Smooth muscle cell (in vitro differentiated cells): ENCODE measurements at regions not wholly inside any gene's neighbourhood (a gene's known extent, or its start where the extent isn't known, plus 50 kb on each side); places are given as distances from the start of the nearest gene placed in this dataset.
A peak's percentile ranks its signal among the peaks of the same experiment; 100 is the strongest.

Experiments used
- DNase-seq: peaks from one replicate; lab custom pipeline; 2025; ENCODE audit not compliant: unreplicated experiment; lab: John Stamatoyannopoulos, UW
- H2AFZ ChIP-seq: fragments of 200-600 bp; sonication (generic); 2 replicates; pipeline ENCODE4 v1.6.0; 2016; ENCODE audit warnings: antibody characterized with exemption, low read depth, mild to moderate bottlenecking
- H3F3A ChIP-seq: fragments of 200-600 bp; sonication (generic); 2 replicates; pipeline ENCODE4 v1.6.0; 2017; ENCODE audit warnings: antibody characterized with exemption, low read depth
- H3K27ac ChIP-seq: fragments of 200-600 bp; sonication (generic); 2 replicates; pipeline ENCODE4 v1.5.1; 2016; ENCODE audit warnings: low read depth, mild to moderate bottlenecking
- H3K27me3 ChIP-seq: fragments of 200-600 bp; sonication (generic); 2 replicates; pipeline ENCODE4 v1.6.1; 2016; ENCODE audit warnings: low read depth, mild to moderate bottlenecking
- H3K36me3 ChIP-seq: fragments of 200-600 bp; sonication (generic); 2 replicates; pipeline ENCODE4 v1.5.1; 2016; ENCODE audit warnings: low read depth
- H3K4me1 ChIP-seq: fragments of 200-600 bp; sonication (generic); 2 replicates; pipeline ENCODE4 v1.5.1; 2016; ENCODE audit warnings: low read depth
- H3K4me2 ChIP-seq: fragments of 200-600 bp; sonication (generic); 2 replicates; pipeline ENCODE4 v1.6.0; 2016; ENCODE audit warnings: mild to moderate bottlenecking
- H3K4me3 ChIP-seq: fragments of 200-600 bp; sonication (generic); 2 replicates; pipeline ENCODE4 v1.5.1; 2016; ENCODE audit warnings: mild to moderate bottlenecking
- H3K79me2 ChIP-seq: fragments of 200-600 bp; sonication (generic); 2 replicates; pipeline ENCODE4 v1.6.0; 2016; ENCODE audit warnings: low read depth, mild to moderate bottlenecking
- H3K9ac ChIP-seq: fragments of 200-600 bp; sonication (generic); 2 replicates; pipeline ENCODE4 v1.6.0; 2016; ENCODE audit warnings: low read depth
- H3K9me3 ChIP-seq: fragments of 200-600 bp; sonication (generic); replicated peaks from 2 replicates; pipeline ENCODE4 v1.5.1; 2016; ENCODE audit warnings: low read depth
- H4K20me1 ChIP-seq: fragments of 200-600 bp; sonication (generic); 2 replicates; pipeline ENCODE4 v1.6.0; 2016; ENCODE audit warnings: low read depth
- WGBS: methylation state at CpG from one replicate; pipeline ENCODE4 v1.1.7; 2016; ENCODE audit warnings: low lambda C conversion rate; 5-methylcytosine and 5-hydroxymethylcytosine counted together
- TF ChIP-seq, protein P1 (sequence below): fragments of 200-600 bp; sonication (generic); IDR thresholded peaks from 2 replicates; pipeline ENCODE4 v1.5.1; 2017; ENCODE audit warnings: borderline replicate concordance, mild to moderate bottlenecking, antibody characterized with exemption; ENCODE audit not compliant: insufficient read depth, poor library complexity, severe bottlenecking

DNA sequence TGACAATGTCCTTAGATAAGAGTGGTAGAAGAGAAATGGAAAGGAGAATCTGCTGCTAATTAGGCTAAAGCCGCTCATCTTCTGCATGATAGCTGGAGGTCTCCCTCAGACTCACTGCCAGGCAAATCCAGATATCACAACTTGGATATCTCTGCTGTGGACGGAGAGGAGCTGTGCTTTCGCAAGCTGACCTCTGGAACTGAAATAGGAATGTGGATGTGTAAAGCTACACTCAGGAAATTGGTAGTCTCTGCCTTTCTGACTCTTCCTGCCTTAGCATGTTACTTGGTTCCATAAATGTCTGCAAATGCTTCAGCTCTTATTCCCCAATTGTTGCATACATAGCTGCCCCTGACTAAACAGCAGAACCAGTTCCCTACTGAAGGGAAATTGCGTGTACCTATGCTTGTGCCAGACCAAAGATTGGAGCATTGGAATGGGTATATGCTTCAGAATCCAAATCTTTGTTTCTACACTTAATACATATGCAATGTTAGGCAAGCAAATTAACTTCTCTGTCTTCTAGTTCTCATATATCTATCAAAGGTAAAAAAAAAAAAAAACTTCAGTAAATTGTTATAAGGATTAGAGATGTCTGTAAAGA lies 74.7 kb upstream of the ROBO2 start:
- Histone ChIP-seq H2AFZ (peak overlapping the region; percentile 26), H4K20me1 (no peaks in the 10 kb centered on the region), H3K4me3 (no peak overlapping the region), H3K27me3 (no peaks in the 10 kb centered on the region), H3K9ac (no peak overlapping the region), H3K36me3 (no peaks in the 10 kb centered on the region), H3K9me3 (no peaks in the 10 kb centered on the region), H3K4me1 (peaks cover 14% of the 10 kb centered on the region), H3K79me2 (no peaks in the 10 kb centered on the region), H3K4me2 (peak overlapping the region; percentile 50), H3F3A (peaks cover 8% of the 10 kb centered on the region), H3K27ac (no peak overlapping the region)
- WGBS, result 34% methylated on average over 4 of the region's 4 CpGs
- DNase-seq, result no peak
- TF ChIP-seq, protein P1, sequence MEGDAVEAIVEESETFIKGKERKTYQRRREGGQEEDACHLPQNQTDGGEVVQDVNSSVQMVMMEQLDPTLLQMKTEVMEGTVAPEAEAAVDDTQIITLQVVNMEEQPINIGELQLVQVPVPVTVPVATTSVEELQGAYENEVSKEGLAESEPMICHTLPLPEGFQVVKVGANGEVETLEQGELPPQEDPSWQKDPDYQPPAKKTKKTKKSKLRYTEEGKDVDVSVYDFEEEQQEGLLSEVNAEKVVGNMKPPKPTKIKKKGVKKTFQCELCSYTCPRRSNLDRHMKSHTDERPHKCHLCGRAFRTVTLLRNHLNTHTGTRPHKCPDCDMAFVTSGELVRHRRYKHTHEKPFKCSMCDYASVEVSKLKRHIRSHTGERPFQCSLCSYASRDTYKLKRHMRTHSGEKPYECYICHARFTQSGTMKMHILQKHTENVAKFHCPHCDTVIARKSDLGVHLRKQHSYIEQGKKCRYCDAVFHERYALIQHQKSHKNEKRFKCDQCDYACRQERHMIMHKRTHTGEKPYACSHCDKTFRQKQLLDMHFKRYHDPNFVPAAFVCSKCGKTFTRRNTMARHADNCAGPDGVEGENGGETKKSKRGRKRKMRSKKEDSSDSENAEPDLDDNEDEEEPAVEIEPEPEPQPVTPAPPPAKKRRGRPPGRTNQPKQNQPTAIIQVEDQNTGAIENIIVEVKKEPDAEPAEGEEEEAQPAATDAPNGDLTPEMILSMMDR, result no peak

DNA sequence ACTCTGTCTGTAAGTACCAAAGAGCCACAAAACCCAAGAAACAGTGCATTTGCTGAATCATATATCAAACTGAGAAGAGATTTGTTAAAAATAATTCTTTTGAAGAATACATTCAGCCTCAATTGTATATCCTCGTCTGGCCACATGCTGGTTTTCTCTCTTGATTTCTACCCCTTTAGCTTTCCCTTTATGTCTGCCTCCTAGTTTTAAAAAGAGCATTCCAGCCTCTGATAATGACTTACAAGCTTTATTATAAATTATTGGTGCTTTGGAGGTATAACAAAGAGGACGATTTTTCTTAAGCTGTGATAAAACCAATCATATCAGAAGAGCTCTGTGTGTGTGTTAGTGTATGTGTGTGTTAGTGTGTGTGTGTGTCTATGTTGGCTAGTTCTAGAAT lies 70.4 kb upstream of the ROBO2 start:
- H3K9ac ChIP-seq, result no peak overlapping the region
- peaks cover 16% of the 10 kb centered on the region for H3K4me1 ChIP-seq
- H2AFZ ChIP-seq, result peak overlapping the region; percentile 10
- no peaks in the 10 kb centered on the region for H3K36me3 ChIP-seq
- H3K27ac ChIP-seq, result peak overlapping the region; percentile 42
- no peaks in the 10 kb centered on the region for H3K79me2 ChIP-seq
- WGBS, result 74% methylated on average over 2 of the region's 2 CpGs
- TF ChIP-seq, protein P1, result no peak
- H3K27me3 ChIP-seq, result no peaks in the 10 kb centered on the region
- no peak overlapping the region for H3K4me3 ChIP-seq
- H3K9me3 ChIP-seq, result no peaks in the 10 kb centered on the region
- peaks cover 8% of the 10 kb centered on the region for H3F3A ChIP-seq
- peak overlapping the region; percentile 49 for H3K4me2 ChIP-seq
- DNase-seq, result no peak
- no peaks in the 10 kb centered on the region for H4K20me1 ChIP-seq

DNA sequence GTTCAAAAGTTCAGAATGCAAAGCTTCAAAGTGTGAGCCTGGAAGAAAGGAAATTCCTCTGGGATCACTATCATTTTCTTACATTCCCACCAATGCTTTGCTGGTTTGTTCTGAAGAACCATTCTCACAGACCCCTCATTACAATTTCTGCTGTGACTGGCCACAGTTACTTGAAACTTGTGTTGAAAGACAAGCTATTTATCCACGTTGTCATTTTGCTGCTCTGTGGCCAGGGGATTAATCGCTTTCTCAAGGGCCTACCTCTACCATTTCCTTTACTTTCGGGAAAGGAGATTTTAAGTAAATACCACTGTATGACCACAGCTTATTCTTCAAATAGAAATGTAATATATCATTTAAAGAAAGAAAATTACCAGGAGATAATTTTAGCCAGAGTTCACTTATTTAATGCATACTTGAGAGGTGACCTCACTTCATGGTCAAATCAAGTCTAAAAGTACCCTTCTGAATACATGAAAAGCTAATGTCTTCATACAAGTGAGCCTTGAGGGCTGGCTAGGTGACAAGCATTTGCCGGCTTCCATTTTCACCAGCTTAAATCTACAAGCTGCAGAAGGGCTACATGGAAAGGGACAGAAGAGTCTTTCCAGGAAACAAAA lies 69.8 kb upstream of the ROBO2 start:
- DNase-seq, result no peak
- Histone ChIP-seq H3K27me3 (no peaks in the 10 kb centered on the region), H4K20me1 (no peaks in the 10 kb centered on the region), H3K4me1 (peaks cover 16% of the 10 kb centered on the region), H2AFZ (no peak overlapping the region), H3K9ac (no peak overlapping the region), H3K36me3 (no peaks in the 10 kb centered on the region), H3F3A (peaks cover 4% of the 10 kb centered on the region), H3K79me2 (no peaks in the 10 kb centered on the region), H3K27ac (peak overlapping the region; percentile 42), H3K9me3 (no peaks in the 10 kb centered on the region), H3K4me3 (no peak overlapping the region), H3K4me2 (peak overlapping the region; percentile 49)
- 37% methylated on average over 4 of the region's 4 CpGs for WGBS
- TF ChIP-seq, protein P1, result no peak
